GM19023 (cell line): ENCODE measurements at regions not wholly inside any gene's neighbourhood (a gene's known extent, or its start where the extent isn't known, plus 50 kb on each side); places are given as distances from the start of the nearest gene placed in this dataset.

ENCODE experiments used
- ATAC-seq: cut with Tn5 transposase; IDR thresholded peaks from one replicate; pipeline ENCODE4 v1.9.1; 2021; ENCODE audit warnings: mild to moderate bottlenecking, moderate library complexity; ENCODE audit not compliant: unreplicated experiment

DNA sequence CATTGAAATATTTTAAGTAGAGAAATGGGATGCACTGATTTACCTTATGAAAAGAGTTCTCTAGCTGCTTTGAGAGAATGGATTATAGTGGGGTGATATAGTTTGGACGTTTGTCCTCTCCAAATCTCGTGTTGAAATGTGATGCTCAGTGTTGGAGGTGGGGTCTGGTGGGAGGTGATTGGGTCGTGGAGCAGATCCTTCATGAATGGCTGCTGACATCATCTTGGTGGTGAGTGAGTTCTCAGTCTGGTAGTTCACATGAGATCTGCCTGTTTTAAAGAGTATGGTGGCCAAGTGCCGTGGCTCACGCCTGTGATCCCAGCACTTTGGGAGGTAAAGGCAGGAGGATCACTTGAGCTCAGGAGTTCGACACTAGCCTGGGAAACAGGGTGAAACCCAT lies 58.7 kb upstream of the SH3RF3 start:
- ATAC-seq, result no peak

DNA sequence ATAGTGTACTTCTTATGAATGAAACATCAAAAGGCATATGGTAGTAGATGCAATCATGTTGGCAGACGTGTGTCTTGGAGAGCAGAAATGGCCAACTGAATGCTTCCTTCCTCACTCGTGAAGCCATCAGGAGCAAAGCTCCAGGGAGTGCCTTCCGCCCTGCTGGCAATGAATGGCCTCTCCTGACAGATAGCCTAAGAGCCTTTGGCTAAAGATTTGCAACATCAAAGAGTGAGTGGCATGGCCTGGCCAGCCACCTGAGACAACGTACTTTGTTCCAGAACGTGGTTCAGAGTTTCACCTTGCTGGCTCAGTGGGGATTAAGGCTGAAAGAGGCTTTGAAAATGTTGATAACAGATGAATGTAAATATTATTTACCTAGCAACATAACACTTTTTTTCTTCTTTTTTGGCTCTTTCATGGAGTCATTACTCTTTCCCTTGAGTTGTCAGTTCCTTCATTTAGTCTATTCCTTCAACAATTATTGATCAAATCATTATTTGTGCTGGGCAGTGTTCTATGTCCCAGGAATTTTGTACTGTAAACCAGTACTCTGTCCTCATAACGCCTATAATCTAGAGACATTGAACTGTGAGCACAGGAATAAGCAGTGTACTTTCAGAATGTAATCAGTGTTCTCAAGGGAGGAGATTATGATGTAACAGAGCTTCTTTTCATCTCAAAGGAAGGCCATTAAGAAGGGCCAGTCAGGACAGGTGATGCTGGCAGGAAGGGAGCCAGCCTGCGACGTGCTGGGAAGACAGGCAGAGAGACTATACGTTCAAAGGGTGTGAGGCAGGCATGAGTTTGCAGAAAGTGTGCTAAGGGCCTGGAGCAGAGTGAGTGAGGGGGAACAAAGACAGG lies 59.4 kb upstream of the SH3RF3 start:
- ATAC-seq, result no peak

DNA sequence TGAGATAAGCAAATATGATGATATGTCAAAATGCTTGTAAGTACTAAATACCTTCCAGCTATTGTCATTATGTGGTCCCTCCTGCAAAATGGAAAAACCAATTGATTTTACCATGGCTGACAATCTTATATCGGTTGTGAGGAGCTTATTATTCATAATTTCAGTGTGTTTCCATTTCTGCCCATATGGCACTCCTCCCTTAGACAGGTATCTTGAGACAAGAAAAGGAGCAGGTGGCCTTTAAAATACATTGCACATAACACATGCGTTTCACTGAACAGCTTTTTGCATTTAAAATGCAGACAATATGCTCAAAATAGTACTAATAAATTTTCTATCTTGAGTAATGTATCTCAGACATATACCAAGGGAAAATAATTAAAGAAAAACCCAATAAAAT lies 60.2 kb upstream of the SH3RF3 start:
- ATAC-seq, result no peak

DNA sequence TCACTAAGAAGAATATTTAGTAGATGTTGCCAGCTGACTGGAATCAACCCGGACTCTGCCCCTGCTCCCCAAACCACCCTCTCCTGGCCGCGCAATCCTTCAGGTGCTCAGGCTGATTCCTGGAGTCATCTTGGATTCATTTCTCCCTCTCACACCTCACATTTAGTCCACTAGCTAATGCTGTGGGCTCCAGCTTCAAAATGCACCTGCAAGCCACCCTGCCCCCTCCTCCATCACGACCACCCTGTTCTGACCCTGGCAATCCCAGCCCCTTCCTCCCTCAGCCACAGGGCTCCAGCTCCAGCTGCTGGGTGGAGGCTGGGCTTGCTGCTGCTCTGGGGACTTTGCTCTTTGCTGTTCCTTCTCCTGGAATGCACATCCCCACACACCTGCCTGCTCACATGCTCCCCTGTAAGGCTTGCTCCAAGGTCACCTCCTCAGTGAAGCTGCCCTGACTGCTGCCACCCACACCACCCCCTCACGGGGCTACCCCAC lies 61.3 kb upstream of the SH3RF3 start:
- ATAC-seq, result no peak

DNA sequence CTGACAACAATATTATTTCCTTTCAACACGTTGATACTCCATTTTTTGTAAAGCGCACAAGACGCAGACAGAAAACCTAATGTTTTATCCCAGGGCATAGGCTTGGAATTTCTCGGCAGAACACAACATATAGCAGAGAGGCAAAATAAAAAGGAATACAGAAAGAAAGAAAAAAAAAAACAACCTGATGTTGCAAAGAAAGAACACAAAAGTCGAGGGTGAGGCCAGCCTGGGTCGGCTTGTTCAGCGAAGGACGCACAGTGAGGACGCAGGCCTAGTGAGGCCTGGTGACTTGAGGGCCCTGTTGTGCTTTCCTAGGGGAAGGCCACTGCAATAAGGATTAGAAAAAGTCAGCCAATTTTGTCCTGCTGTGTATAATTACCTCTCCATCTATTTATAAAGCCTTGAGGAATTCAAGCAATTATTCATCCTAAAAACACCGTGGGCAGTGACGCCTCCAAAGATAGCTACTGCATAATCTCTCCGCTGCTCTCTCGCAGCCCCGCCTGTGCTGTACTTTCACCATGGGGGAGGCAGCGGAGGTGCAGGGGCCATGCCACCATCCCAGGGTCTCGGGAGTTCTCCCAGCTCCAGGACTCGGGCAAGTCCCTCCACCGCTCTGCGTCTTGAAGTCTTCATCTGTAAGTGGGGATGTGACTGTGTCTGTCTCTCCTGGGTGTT lies 61.9 kb upstream of the SH3RF3 start:
- ATAC-seq, result no peak

DNA sequence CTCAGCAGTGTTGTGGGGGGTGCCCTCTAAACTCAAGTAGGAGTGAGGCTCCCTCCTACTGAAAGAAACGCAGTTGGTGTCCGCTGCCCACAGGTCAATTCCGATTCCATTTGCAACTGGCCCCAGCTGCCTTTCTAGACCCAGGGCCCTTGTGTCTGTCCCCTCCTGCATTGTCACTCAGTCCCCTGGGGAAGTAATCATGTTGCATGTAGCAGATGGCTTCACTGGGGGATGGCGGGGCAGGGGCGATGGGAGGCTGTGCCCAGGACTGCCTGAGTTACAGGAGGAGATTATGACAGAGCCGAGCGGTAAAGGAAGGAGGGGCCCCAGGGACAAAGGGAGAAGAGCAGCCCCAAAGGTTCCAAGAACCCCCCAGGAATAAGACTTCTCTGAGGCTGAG lies 62.5 kb upstream of the SH3RF3 start:
- no peak for ATAC-seq

DNA sequence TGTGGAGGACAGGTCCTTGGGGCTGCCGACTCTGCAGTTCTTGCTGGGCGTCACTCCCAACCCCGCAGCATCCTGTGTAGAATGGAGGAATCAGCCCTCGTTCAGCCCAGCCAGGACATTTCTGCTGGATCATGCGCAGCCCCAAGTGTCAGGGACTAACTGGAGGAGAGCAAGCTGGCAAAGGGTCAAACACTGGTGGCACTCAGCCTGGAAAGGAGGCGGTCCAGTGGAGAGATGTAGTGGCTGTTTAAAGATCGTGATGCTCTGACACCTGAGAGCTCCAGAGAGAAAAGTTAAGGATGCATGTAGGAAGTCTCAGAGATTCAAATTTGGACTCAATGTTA lies 63.6 kb upstream of the SH3RF3 start:
- ATAC-seq, result no peak

DNA sequence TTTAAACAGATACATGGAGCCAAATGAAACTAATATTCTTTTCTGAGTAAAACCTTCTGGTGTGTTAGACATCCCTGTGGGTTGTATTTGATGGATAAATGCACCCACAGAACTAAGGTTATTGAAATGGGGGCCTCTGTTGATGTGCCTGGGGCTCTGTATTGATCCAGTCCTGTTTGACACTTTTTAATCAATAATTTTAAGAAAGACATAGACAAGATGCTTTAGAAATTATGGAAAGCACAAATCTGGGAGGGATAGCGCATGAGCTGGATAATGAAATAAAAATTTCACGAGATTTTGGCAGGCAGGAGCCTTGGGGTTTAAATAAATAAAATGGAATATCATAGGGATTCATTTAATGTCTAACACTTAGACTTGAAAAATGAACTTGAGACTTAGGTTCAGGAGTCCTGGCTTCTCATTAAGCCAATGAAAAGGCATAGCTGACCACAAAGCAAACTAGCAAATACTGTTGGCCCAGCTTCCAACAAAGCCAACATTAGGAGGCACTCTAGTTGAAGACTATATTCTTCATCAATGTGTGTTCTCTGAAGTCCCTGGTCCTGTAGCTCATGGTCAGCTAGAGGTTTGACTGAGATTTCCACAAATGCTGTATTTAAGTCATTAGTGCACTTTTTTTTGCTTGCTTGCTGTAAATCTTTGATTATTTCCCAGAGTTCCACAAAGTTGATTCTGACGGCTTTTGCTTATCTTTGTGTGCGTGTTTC lies 64.2 kb upstream of the SH3RF3 start:
- no peak for ATAC-seq

DNA sequence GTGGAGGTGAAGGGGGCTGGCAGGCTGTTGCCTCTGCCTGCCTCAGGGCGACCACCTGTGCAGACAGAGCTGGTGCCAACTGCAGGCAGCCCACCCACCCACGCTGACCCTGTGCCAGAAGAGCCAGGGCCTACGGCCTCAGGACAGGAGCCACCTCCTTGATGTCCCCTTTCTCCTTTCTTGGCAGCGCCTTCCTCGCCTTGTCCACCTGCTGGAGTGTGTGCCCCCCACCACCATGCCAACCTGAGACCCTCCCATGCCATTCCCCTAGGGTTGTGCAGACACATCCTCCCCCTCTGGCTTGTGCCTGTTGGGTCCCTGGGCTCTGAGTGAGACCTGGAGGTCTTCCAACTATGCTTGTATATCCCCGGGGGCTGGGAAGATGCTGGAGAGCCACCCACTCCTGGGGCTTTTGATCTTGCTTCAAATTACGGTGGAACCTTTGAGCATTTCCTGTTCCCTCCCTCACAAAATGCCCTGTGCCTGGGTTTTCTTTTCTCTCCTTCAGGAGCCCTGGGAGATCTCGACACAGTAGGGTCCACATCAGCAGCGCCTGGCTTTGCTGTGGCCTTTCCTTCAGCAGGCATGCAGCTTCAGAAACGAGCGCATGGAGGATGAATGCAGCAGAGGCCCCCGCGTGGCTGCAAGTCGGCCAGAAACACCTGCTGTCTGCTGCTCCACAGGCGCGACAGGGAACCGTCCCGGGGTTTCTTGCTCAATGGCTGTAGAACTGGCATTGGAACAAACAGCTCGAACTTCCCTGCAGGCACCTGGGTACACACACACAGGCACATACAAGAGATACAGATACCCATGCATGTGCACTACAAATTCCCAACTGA lies 65.9 kb upstream of the SH3RF3 start:
- no peak for ATAC-seq

DNA sequence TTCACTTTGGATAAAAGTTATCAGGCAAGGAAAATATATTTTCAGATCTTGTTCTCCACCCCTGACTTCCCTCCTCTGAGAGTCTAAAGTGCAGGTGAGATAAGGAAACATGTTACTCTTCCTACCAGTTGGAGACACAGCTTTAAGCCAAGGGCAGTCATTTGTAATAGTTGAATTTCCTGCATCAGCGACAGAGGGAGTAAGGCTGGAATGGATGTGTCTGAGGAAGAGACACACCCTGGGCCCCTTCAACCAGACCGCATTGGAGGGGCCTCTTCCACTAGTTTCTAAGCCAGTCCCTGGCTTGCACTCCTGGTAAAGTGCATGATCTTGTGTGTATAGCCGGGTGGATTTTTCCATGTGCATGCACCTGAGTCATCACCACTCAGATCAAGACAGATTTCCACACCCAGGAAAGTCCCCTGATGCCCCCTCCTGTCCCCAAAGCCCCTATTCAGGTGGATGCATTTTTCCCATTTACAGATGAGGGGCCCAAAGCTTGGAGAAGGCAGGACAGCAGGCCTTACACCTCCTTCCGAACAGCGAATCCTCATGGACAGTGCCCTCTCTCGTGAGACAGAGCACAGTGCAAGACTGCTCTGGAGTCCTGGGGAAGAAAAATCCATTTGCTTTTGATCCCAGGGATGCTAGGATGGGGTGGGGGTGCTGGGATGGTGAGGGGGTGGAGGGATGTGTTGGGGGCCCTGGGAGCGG lies 66.7 kb upstream of the SH3RF3 start:
- no peak for ATAC-seq

DNA sequence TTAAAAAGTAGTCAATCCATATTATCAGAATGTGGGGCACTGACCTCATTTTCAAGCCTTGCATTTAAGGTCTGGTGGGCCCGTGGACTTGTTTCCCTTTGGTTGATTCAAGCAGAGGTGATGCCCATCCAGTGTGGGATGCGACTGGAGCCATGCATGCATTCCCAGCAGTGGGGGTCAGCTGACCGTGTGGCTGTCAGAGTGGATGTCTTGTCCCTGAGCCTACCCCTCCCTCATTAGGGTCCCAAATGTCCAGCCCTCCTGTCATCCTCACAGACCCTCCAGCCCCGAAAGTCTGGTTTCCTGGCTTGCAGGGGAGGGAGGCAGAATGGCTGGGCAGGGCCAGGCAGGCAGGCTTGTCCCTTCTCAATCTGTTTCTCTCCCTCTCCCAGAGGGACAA lies 67.3 kb upstream of the SH3RF3 start:
- no peak for ATAC-seq

DNA sequence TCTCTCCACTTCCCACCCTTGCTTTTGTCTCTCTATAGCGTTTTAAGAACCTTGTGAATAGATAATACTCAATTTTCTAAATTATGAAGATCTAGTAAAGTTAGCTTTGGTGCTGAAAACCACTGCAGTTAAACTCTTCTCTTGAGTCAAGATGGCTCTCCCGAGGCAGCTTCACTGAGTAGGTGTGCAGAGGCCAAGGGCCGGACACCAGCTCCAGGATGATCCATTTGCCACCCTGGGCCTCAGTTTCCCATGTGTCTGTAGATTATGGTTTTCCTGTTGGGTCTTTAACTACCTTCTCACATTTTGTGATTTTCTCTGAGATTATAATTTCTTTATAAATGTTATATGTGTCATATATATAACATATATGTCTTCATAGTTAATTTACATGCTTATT lies 68.5 kb upstream of the SH3RF3 start:
- no peak for ATAC-seq

DNA sequence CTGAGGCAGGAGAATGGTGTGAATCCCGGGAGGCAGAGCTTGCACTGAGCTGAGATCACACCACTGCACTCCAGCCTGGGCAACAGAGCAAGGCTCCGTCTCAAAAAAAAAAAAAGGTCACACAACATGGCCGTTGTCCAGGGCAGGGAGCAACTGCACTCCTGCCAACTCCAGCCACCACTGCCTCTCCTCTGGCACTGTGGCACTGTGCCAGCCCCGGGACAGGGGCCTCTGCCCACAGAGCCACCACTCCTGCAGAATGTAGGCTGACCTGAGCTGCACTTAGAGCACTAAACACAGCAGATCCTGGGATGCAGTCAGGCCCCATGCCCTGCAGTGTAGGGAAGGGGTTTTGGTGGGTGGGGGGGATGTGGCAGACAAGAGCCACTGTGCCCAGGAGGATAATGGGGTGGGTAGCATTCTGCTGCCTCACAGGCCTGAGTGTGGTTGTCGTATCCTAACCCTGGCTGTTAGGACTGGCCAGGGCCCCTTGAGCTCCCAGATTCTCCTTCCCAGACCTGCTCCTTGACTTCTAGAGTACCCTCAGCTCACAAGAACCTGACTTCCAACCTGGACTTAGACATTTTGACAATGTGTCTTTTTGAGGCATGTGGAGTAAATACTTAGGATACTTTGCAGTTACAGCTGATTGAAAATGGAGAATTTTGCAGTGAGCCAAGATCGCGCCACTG lies 69.4 kb upstream of the SH3RF3 start:
- no peak for ATAC-seq

DNA sequence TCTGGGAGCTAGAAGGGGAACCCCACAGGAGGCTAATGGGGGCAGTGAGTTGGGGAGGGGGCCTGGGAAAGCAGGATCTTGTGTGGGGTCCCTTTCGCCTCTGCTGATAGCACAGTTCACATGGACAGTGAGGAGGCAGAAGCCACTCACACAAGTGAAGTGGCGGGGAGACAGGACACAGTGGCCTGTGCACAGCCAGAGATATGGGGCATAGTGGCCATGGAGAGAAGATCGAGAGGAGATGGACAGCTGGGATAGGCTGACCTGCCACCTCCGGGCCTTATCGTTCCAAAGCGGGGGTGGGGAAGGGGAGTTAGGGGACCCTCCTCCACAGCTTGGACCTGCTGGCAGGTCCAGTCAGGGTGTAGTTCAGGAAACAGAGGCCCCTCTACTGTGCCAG lies 69.8 kb upstream of the EDAR start:
- ATAC-seq, result no peak

DNA sequence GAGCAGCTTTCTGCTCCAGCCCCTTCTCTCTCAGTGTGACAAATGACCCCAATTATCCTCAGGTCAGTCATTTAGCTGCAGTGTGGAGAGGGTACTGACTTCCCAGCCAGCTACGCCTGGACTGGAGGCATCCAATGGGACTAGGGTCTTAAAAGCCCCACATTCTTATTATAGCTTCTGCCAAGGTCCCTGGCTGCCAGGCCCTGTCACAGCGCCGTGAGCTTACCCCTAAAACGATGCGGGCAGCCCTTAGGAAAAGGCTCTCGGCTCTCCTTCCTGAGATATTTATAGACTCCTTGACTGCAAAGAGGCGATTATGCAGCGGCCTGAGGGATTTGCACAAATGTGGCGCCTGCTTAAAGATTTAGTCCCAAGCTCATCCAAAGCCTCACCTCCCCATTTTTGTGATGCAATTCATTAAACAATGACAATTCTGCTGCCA lies 69.2 kb upstream of the EDAR start:
- no peak for ATAC-seq

DNA sequence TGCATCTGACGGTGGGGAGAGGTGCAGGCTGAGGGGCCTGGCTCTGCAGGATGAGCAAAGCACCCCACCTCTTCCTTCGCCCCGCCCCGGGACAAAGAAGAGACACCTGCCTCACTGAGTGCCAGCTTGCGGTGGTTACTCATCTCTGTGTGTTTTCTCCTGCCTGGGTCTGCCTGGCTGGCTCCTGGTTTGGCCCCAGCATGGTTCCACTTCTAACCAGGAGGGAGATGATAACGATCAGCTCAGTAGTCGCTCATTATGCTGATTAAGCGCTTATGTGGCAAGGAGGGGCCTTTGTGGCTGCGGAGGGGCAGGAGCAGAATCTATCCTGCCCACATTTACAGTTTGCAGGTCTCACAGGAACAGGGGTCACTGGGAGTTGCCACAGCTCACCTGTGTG lies 68.7 kb upstream of the EDAR start:
- ATAC-seq, result no peak

DNA sequence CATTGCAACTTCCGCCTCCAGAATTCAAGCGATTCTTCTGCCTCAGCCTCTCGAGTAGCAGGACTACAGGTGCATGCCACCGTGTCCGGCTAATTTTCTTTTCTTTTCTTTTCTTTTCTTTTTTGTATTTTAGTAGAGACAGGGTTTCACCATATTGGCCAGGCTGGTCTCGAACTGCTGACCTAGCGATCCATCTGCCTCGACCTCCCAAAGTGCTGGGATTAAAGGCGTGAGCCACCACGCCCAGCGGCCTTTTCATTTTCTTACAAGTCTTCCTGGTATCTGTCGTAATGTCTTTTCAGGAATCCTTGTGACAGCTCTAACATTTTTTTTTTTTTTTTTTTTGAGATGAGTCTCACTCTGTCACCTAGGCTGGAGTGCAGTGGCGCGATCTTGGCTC lies 66.4 kb upstream of the EDAR start:
- no peak for ATAC-seq

DNA sequence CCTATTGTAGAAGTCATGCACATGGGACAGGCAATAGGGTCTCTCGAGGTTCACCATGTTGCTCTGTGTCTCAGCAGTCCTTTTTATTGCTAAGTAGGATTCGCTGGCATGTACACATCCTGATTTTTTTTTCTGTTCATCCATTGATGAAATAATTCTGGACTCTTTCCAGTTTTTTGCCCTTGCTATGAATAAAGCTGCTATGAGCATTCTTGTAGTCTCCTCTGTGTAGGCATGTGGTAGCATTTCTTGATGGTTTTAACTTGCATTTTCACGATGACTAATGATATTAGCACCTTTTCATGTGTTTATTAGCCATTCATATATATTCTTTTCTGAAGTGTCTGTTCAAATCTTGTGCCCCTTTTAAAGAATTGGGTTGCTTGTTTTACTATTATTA lies 65.8 kb upstream of the EDAR start:
- no peak for ATAC-seq

DNA sequence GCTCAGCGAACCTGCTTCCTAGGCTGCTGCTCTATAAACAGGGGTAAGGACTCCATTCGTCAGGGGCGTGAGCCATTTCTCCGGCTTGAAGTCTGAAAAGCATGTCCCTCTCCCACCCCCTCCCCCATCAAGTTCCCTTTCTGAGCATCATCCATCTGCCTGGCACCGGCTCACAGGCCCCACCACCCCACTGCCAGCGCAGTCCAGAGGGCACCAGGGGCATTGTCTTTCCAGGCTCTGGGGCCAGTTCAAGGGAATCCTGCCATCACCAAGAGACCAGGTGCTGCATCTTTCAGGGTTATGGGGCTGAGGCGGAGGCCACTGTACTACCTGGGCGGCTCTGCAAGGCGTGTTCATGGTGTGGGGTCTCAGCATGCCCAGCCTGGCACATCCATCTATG lies 64.7 kb upstream of the EDAR start:
- no peak for ATAC-seq

DNA sequence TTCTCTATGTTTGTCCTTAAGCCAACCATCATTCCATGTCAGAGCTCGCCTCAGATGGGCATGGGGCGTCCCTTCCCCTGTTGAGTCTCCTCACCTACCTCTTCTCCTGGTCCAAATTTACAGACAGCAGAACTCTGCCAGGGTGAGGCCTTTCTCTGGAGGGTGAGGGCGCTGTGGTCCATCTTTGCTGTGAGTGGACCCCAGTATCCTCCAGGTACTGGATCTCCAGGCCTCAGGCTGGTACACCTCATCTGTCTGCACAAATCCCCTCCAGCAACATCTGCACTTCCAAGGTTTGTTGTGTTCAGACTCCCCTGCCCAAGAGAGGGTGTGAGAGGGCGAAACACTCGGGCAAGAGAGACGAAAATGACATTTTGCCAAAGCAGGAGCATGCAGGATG lies 63.9 kb upstream of the EDAR start:
- no peak for ATAC-seq
